Neural progenitor cell (in vitro differentiated cells): ENCODE measurements at regions not wholly inside any gene's neighbourhood (a gene's known extent, or its start where the extent isn't known, plus 50 kb on each side); places are given as distances from the start of the nearest gene placed in this dataset.

Experiments used
- CTCF ChIP-seq: fragments of 200-600 bp; sonication (generic); IDR thresholded peaks from 2 replicates; pipeline ENCODE4 v1.5.1; 2017; ENCODE audit warnings: antibody characterized with exemption, mild to moderate bottlenecking
- EZH2 ChIP-seq: fragments of 200-600 bp; sonication (generic); IDR thresholded peaks from 2 replicates; pipeline ENCODE4 v1.6.1; 2017; ENCODE audit warnings: antibody characterized with exemption, mild to moderate bottlenecking, moderate library complexity
- EZH2phosphoT487 ChIP-seq: fragments of 200-600 bp; sonication (generic); IDR thresholded peaks from 2 replicates; pipeline ENCODE4 v1.6.1; 2017; ENCODE audit warnings: antibody characterized with exemption

DNA sequence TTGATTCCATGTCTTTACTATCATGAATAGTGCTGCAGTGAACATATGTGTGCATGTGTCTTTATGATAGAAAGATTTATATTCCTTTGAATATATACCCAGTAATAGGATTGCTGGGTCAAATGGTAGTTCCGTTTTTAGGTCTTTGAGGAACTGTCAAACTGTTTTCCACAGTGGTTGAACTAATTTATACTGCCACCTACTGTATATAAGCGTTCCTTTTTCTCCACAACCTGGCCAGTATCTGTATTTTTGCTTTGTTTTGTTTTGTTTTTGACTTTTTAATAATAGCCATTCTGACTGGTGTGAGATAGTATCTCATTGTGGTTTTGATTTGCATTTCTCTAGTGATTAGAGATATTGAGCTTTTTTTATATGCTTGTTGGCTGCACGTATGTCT lies 641.6 kb downstream of the SUCLG1 start:
- TF ChIP-seq CTCF (peak; percentile 58), EZH2phosphoT487 (no peak), EZH2 (no peak)
